ENCODE measurements at regions not wholly inside any gene's neighbourhood (a gene's known extent, or its start where the extent isn't known, plus 50 kb on each side); places are given as distances from the start of the nearest gene placed in this dataset.

- no peak for TF ChIP-seq GATA2 (IDR thresholded peaks at IDR 0.05; ENCODE audit: low read depth, low read length)
- no peak for TF ChIP-seq GATA3 (IDR thresholded peaks at IDR 0.05; ENCODE audit: low read depth, low read length)
Measured at GRCh38 chr12:24679126-24679525, 269.8 kb downstream of the BCAT1 start.

All from SH-SY5Y (cell line).